ENCODE measurements at regions not wholly inside any gene's neighbourhood (a gene's known extent, or its start where the extent isn't known, plus 50 kb on each side); places are given as distances from the start of the nearest gene placed in this dataset.

GRCh38 chr22:19625331-19626041 lies 88.8 kb upstream of the SEPTIN5 start:
- intact Hi-C loops (cut with DNase I; ENCODE audit: low total_unique reads): no loop called here
- Histone ChIP-seq H3K36me3 (no peaks in the 10 kb centered on the region), H3K27ac (no peak overlapping the region), H3K27me3 (no peaks in the 10 kb centered on the region), H3K4me3 (no peak overlapping the region), H3K9me3 (no peaks in the 10 kb centered on the region), H3K4me1 (no peaks in the 10 kb centered on the region)
- no peak for DNase-seq
- TF ChIP-seq CTCF (IDR thresholded peaks at IDR 0.05) (no peak), POLR2A (IDR thresholded peaks at IDR 0.05) (no peak)

GRCh38 chr22:19626042-19626587 lies 88.2 kb upstream of the SEPTIN5 start:
- DNase-seq: no peak
- intact Hi-C loops (cut with DNase I; ENCODE audit: low total_unique reads): no loop called here
- H3K27ac ChIP-seq: no peak overlapping the region
- H3K9me3 ChIP-seq: no peaks in the 10 kb centered on the region
- H3K36me3 ChIP-seq: no peaks in the 10 kb centered on the region
- TF ChIP-seq CTCF (IDR thresholded peaks at IDR 0.05): no peak
- TF ChIP-seq POLR2A (IDR thresholded peaks at IDR 0.05): no peak
- H3K27me3 ChIP-seq: no peaks in the 10 kb centered on the region
- H3K4me1 ChIP-seq: no peaks in the 10 kb centered on the region
- no peak overlapping the region for H3K4me3 ChIP-seq

GRCh38 chr22:19626666-19627065 lies 87.6 kb upstream of the SEPTIN5 start:
- Histone ChIP-seq H3K9me3 (no peaks in the 10 kb centered on the region), H3K4me3 (no peak overlapping the region), H3K4me1 (no peaks in the 10 kb centered on the region), H3K36me3 (no peaks in the 10 kb centered on the region), H3K27ac (no peak overlapping the region), H3K27me3 (no peaks in the 10 kb centered on the region)
- no peak for TF ChIP-seq POLR2A (IDR thresholded peaks at IDR 0.05)
- TF ChIP-seq CTCF (IDR thresholded peaks at IDR 0.05): no peak
- no peak for DNase-seq
- intact Hi-C loops (cut with DNase I; ENCODE audit: low total_unique reads): no loop called here

- no peak for TF ChIP-seq POLR2A (IDR thresholded peaks at IDR 0.05)
- no peak for TF ChIP-seq CTCF (IDR thresholded peaks at IDR 0.05)
- Histone ChIP-seq H3K27ac (no peak overlapping the region), H3K27me3 (no peaks in the 10 kb centered on the region), H3K4me1 (no peaks in the 10 kb centered on the region), H3K36me3 (no peaks in the 10 kb centered on the region), H3K9me3 (no peaks in the 10 kb centered on the region), H3K4me3 (no peak overlapping the region)
- intact Hi-C loops (cut with DNase I; ENCODE audit: low total_unique reads): no loop called here
- DNase-seq: no peak
Measured at GRCh38 chr22:19628038-19628776, 86.1 kb upstream of the SEPTIN5 start.

GRCh38 chr22:19629331-19629719 lies 85.0 kb upstream of the SEPTIN5 start:
- Histone ChIP-seq H3K27ac (no peak overlapping the region), H3K4me3 (no peak overlapping the region), H3K9me3 (no peaks in the 10 kb centered on the region), H3K27me3 (no peaks in the 10 kb centered on the region), H3K4me1 (no peaks in the 10 kb centered on the region), H3K36me3 (no peaks in the 10 kb centered on the region)
- TF ChIP-seq POLR2A (IDR thresholded peaks at IDR 0.05) (no peak), CTCF (IDR thresholded peaks at IDR 0.05) (no peak)
- intact Hi-C loops (cut with DNase I; ENCODE audit: low total_unique reads): no loop called here
- no peak for DNase-seq
